GM18868 (cell line): ENCODE measurements at regions not wholly inside any gene's neighbourhood (a gene's known extent, or its start where the extent isn't known, plus 50 kb on each side); places are given as distances from the start of the nearest gene placed in this dataset.
"Not testable (repeated sequence)": the region's sequence is repeated elsewhere in the genome, so short reads cannot be mapped to it uniquely, and the experiment has no call there.

ENCODE experiments used
- ATAC-seq: cut with Tn5 transposase; IDR thresholded peaks from one replicate; pipeline ENCODE4 v1.9.1; 2021; ENCODE audit warnings: mild to moderate bottlenecking, moderate library complexity; ENCODE audit not compliant: unreplicated experiment

GRCh38 chr16:61210076-61210475 lies 826.2 kb downstream of the CDH8 start:
- ATAC-seq, result no peak

GRCh38 chr16:61195006-61195405 lies 841.2 kb downstream of the CDH8 start:
- no peak for ATAC-seq

- no peak for ATAC-seq
Observed at GRCh38 chr16:61194573-61194972, 841.7 kb downstream of the CDH8 start.

GRCh38 chr16:61182391-61182790 lies 853.8 kb downstream of the CDH8 start:
- no peak for ATAC-seq

- ATAC-seq, result no peak
Observed at GRCh38 chr16:61181982-61182381, 854.3 kb downstream of the CDH8 start.

GRCh38 chr16:61179561-61179960 lies 856.7 kb downstream of the CDH8 start:
- no peak for ATAC-seq

- no peak for ATAC-seq
Observed at GRCh38 chr16:61165797-61166196, 870.4 kb downstream of the CDH8 start.

GRCh38 chr16:61150351-61150750 lies 885.9 kb downstream of the CDH8 start:
- ATAC-seq, result no peak

- ATAC-seq, result no peak
Observed at GRCh38 chr16:61149709-61150108, 886.5 kb downstream of the CDH8 start.

GRCh38 chr16:61148930-61149329 lies 887.3 kb downstream of the CDH8 start:
- no peak for ATAC-seq

- no peak for ATAC-seq
Observed at GRCh38 chr16:61146429-61146828, 889.8 kb downstream of the CDH8 start.

GRCh38 chr16:61131447-61131846 lies 904.8 kb downstream of the CDH8 start:
- ATAC-seq, result no peak

- no peak for ATAC-seq
Observed at GRCh38 chr16:61128545-61129323, 907.5 kb downstream of the CDH8 start.

- no peak for ATAC-seq
Observed at GRCh38 chr16:61105544-61105943, 930.7 kb downstream of the CDH8 start.

GRCh38 chr16:61098505-61098904 lies 937.7 kb downstream of the CDH8 start:
- no peak for ATAC-seq

- ATAC-seq, result not testable (repeated sequence)
Observed at GRCh38 chr16:61091300-61091699, 944.9 kb downstream of the CDH8 start.

- no peak for ATAC-seq
Observed at GRCh38 chr16:61083711-61084110, 952.5 kb downstream of the CDH8 start.

GRCh38 chr16:61074324-61074723 lies 961.9 kb downstream of the CDH8 start:
- ATAC-seq, result no peak

GRCh38 chr16:61057635-61058034 lies 978.6 kb downstream of the CDH8 start:
- no peak for ATAC-seq

GRCh38 chr16:61050547-61050946 lies 985.7 kb downstream of the CDH8 start:
- no peak for ATAC-seq

GRCh38 chr16:61045931-61046330 lies 990.3 kb downstream of the CDH8 start:
- ATAC-seq, result no peak

- ATAC-seq, result no peak
Observed at GRCh38 chr16:61042737-61043136, 993.5 kb downstream of the CDH8 start.

- no peak for ATAC-seq
Observed at GRCh38 chr16:61030616-61031015, 1005.6 kb downstream of the CDH8 start.
